Left ventricle myocardium superior (tissue), 1 donor: ENCODE measurements at regions not wholly inside any gene's neighbourhood (a gene's known extent, or its start where the extent isn't known, plus 50 kb on each side); places are given as distances from the start of the nearest gene placed in this dataset.
"Not testable (repeated sequence)": the region's sequence is repeated elsewhere in the genome, so short reads cannot be mapped to it uniquely, and the experiment has no call there.

Experiments used
- ATAC-seq: fragments of 200-7000 bp; cut with Tn5 transposase; one replicate; pipeline ENCODE4 v1.9.1; 2020; ENCODE audit warnings: mild to moderate bottlenecking, moderate library complexity
- DNase-seq: peaks from one replicate; pipeline ENCODE4 v3.0.0-alpha.2; 2020
- intact Hi-C: fragments of 100-400 bp; cut with micrococcal nuclease; formaldehyde crosslinking; loops from one replicate; pipeline ENCODE4 v1.11.0; 2022
- donor health status: DM: no; HTN: yes; CAD: no; lungs with severe emphysema.

DNA sequence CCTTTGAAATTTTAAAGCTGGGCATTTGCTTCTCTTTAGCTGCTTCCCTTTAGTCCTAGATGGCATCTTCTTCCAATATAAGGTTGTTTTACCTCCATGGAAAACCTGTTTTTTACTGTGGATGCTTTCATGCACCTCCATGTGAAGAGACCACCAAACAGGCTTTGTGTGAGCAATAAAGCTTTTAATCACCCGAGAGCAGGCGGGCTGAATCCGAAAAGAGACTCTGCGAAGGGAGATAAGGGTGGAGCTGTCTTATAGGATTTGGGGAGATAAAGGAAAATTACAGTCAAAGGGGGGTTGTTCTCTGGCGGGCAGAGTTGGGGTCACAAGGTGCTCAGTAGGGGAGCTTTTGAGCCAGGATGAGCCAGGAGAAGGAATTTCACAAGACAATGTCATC lies 1049.8 kb downstream of the PLOD2 start:
- intact Hi-C loops, DNase-seq, ATAC-seq: not testable (repeated sequence)

DNA sequence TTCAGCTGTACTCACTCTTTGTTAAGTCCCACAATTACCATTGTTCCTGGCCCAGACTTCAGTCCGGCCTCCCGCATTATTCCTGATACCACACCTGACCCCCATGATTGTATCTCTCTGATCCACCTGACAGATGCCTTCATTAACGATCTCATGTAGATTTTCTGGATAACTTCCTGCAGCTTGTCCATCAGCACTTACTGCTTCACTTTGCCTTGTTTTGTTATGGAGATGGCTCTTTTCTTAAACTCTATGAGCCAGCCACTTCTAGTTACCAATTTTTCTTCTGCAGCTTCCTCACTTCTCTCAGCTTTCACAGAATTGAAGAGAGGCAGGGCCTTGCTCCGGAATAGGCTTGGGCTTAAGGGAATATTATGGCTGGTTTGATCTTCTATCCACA lies 1044.2 kb downstream of the PLOD2 start:
- DNase-seq (no peak), ATAC-seq (no peak)
- intact Hi-C loops = no loop called here

DNA sequence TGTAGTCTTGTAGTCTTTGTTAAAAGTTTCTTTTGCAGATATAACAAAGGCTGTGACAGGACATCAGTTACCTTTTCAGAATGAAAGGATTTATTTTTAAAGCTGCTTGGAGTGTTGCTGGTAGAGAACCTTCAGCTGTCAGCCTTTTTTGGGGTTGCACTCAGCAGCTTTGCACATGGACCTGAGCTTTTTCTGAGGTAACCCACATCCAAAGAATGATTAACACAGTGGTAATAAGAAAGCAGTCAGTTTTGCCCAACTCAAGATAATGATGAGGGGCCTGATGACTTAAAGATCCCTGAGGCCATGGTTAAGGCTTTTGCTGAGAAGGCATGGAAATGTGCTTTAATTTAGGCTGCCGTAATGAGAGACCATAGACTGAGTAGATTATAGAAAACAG lies 1042.7 kb downstream of the PLOD2 start:
- DNase-seq = no peak
- ATAC-seq = no peak
- intact Hi-C loops = no loop called here

DNA sequence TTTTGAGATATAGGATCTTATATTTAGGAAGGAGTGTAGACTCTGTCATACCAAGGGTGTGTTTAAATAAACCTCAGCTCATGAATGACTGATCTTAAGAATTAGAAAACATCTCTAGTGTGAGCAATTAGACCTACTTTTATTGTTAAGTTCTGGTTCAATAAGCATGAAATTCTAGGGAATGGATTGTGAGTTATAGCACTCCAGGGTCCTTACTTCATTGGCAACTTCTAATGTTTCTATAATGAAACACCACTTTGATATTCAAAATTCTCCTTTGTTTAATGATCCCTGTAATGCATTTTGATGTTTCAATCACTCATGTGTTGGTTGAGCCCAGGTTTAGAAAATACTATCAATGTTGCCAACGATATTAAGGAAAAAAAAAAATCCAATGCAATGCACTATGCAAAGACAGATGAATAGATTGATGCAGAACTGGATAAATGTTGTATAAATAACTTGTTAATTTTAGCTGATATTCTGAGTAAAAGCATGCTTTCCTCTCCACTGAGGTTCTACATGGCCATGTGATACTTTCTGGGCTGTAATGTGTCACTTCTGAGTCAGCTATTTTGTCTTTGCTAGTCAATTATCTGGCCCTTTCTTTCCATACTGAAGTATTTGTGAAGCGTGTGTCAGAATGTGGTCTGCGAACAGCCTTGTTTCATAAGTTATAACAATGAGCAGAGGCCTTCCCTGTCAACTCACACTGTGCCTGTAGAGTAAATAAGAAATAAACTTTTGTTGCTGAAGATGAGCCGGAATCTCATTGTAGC lies 1035.9 kb downstream of the PLOD2 start:
- ATAC-seq (no peak), DNase-seq (no peak)
- intact Hi-C loops = no loop called here

DNA sequence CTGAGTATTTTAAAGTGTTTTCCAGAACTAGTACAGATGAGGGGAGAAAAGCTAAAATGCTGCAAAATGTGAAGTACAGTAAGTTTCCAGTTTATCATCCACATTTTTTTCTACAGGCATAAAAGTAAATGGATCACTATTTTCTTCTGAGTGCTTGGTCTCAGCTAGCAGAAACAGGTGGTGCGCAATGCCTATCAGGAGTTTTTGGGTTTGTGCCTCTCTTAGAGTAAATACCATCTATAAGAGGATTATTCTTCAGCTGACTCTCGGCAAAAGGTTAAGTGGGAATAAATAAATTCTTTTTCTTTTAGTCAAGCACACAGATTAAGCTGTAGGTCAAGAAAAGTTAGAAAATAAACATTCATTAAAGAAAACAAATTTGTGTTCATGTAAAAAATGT lies 1027.7 kb downstream of the PLOD2 start:
- DNase-seq (no peak), ATAC-seq (no peak)
- intact Hi-C loops = no loop called here

DNA sequence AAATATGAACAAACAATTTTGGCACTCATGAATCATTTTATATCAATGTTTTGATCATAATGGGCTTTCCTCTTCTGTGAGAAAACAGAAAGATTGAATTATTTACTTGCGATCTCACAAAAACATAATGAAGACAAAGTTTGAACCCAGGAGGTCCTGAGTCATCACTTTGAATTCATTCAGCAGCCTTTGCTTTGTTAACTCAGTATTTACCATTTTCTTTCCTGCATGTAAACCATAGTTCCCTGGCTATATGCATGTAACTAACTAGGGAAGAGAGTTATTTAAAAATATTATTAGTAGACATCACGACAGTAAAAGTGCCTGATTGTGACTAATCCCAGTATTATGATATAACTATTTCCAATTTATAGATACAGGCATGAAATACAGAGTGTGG lies 1026.2 kb downstream of the PLOD2 start:
- intact Hi-C loops = no loop called here
- ATAC-seq (no peak), DNase-seq (no peak)

GRCh38 chr3:145144361-145144760 lies 1016.6 kb downstream of the PLOD2 start:
- DNase-seq (no peak), ATAC-seq (no peak)
- intact Hi-C loops = no loop called here

GRCh38 chr3:145145461-145145860 lies 1015.5 kb downstream of the PLOD2 start:
- intact Hi-C loops = no loop called here
- DNase-seq = no peak

DNA sequence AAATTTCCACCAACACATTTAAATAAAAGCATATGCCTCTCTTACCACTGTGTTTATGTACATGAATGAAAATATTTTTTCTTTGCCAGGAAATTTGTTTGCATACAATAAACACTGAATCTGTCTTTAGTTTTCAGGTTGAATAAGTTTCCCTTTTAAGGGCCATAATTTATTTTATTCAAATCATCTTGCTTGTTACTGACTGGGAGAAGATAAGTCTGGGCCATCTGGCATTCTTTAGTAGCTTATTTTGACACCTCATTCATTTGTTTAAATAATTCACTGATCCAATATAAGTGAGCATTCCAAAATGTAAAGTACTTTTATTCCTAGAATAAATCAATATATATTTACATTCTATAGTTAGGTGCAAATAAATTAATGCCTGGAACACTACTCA lies 1001.3 kb downstream of the PLOD2 start:
- intact Hi-C loops = no loop called here
- no peak for DNase-seq
- no peak for ATAC-seq

More at GRCh38 chr3:145145461-145145860, 1015.5 kb downstream of the PLOD2 start:
- no peak for ATAC-seq

GRCh38 chr3:145170121-145170520 lies 990.9 kb downstream of the PLOD2 start:
- intact Hi-C loops = no loop called here
- DNase-seq = no peak
- no peak for ATAC-seq

DNA sequence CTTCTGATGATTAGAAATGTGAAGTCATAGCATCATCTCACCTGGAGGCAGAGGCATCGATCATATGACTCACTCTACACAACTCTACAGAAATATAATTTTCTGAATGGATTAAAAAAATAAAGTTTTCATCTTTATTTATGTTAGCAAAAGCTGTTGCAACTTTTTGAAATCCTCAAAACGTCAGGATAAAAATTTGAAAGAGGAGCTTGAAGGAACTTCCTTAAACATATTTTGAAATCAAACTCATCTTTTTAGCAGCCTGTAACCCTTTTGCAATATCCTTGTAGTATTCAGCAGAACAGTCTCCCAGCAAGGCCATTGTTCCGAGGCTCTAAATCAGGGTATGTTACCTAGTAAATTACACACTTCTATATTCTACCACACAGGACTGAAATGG lies 985.4 kb downstream of the PLOD2 start:
- intact Hi-C loops = no loop called here
- no peak for DNase-seq
- ATAC-seq = no peak

- DNase-seq (no peak), ATAC-seq (no peak)
- intact Hi-C loops = no loop called here
Observed at GRCh38 chr3:145176907-145177306, 984.1 kb downstream of the PLOD2 start.

GRCh38 chr3:145177828-145178227 lies 983.2 kb downstream of the PLOD2 start:
- intact Hi-C loops = no loop called here
- ATAC-seq (no peak), DNase-seq (no peak)

DNA sequence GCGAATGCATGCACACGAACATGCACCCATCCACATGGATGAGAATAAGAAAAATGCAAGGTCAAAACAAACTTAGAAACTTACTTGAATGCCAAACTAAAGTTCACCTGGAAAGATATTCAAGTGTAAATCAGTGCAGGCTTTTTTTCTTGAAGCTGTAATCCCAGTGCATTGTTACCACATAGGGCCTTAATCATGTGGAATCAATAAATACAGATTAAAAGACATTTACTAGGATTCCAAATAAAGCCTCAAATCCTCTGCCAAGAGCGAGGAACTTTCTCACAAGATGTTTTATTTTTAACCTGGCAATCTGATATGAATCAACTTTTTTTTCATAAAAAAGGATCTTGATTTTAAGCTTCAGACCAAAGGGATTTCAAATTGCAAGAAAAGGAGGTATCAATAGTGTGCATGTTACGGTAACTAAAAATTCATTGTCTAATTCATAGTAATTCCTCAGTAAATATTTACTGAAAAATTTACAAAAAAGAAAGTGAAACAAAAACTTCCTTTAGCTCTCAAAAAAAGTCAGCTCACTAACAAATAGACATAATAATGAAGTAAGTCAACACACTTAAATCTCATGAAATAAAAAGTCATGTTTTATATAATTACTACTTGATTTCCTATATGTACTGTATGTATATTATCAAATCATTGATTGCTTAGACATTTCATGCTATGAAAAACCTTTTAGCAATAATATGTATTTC lies 978.6 kb downstream of the PLOD2 start:
- DNase-seq (no peak), ATAC-seq (no peak)
- intact Hi-C loops = no loop called here

DNA sequence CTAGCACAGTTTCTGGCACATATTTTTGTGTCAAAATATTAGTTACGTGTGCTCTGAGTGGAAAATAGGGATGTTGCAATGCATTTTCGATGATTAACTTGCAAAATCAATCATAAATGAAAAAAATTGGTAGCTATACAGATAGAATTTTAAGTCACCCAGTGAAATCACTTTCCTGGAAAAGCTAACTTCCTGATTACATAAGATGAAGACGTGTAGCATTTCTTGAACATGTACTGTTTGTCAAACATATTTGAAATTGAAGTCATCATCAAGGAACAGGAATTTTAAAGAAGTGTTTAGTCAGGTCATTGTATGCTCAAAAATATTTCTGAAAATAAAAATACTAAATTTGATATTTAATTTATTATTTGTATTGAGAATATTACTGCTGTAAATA lies 977.7 kb downstream of the PLOD2 start:
- ATAC-seq = no peak
- intact Hi-C loops = no loop called here
- no peak for DNase-seq

DNA sequence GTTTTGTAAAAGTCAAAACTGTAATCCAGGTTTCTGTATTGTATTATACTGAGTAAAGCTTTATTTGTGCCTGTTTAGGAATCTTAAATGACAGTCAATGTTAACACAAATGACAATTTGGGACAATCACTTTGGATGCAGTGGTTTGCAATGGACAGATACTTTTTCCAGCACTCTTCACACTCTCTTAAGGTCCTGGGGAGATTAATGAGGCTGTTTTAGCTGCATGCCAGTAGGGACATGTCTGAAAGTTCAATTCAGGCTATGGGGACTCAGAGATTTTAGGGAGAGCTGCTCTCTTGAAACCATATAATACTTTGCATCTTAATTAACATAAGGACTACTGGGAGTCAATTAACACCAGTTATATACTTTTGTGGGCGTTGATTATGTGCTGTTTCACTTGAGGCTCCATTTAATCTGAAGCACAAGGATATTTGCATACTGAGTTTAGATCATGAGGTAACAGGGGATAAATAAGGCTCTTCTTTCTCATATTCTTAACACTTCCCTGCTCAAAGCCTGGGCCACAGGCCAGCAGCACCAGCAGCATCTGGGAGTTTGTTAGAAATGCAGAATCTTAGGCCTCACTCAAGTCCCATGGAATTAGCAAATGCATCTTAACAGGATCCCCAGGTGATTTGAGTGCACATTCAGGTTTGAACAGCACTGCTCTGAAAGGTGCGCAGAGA lies 972.8 kb downstream of the PLOD2 start:
- DNase-seq (no peak), ATAC-seq (no peak)
- intact Hi-C loops = no loop called here

DNA sequence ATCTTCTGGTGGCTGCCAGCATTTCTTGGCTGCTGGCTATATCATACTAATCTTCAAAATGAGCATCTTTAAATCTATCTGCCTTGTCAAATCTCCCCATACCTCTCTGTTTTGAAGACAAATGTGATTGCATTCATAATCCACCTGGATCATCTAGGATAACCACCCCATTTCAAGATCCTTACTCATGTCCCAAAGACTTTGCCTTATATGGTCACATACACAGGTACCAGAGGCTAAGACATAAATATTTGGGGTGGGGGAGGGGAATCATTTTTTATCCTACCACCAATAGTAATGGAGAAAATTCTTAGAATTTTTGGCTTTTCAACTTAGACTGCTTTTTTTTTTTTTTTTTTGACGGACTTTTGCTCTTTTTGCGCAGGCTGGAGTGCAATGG lies 970.8 kb downstream of the PLOD2 start:
- DNase-seq = no peak
- no peak for ATAC-seq
- intact Hi-C loops = no loop called here

GRCh38 chr3:145190761-145191160 lies 970.2 kb downstream of the PLOD2 start:
- intact Hi-C loops = no loop called here

GRCh38 chr3:145191543-145191942 lies 969.4 kb downstream of the PLOD2 start:
- ATAC-seq (no peak), DNase-seq (no peak)
- intact Hi-C loops = no loop called here

More at GRCh38 chr3:145190761-145191160, 970.2 kb downstream of the PLOD2 start:
- ATAC-seq = no peak
- DNase-seq = no peak

GRCh38 chr3:145197051-145197820 lies 963.7 kb downstream of the PLOD2 start:
- intact Hi-C loops = no loop called here
- DNase-seq (no peak), ATAC-seq (no peak)
